HG03175 (cell line): ENCODE measurements at regions not wholly inside any gene's neighbourhood (a gene's known extent, or its start where the extent isn't known, plus 50 kb on each side); places are given as distances from the start of the nearest gene placed in this dataset.

Source experiments
- ATAC-seq: cut with Tn5 transposase; IDR thresholded peaks from one replicate; pipeline ENCODE4 v1.9.1; 2021; ENCODE audit warnings: mild to moderate bottlenecking, moderate library complexity; ENCODE audit not compliant: unreplicated experiment

DNA sequence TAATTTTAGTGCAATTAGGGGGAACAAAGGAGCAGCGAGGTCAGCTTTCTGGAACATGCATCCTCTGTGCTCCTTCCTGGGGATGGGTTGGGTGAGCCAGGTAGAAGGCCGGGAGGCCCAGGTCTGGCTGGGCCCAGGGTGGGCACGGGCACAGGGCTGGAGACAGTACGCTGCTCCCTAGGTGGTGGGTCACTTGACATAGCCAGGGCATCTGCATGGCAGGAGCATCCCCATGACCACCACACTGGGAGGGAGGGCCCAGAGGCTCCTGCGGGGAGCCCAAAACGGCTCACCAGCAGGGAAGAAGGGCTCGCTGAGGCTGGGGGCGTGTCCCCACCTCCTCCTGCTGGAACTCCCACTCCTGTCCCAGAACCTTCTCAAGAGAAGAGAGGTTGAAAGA is 216.8 kb downstream of the NXNL2 start:
- no peak for ATAC-seq

DNA sequence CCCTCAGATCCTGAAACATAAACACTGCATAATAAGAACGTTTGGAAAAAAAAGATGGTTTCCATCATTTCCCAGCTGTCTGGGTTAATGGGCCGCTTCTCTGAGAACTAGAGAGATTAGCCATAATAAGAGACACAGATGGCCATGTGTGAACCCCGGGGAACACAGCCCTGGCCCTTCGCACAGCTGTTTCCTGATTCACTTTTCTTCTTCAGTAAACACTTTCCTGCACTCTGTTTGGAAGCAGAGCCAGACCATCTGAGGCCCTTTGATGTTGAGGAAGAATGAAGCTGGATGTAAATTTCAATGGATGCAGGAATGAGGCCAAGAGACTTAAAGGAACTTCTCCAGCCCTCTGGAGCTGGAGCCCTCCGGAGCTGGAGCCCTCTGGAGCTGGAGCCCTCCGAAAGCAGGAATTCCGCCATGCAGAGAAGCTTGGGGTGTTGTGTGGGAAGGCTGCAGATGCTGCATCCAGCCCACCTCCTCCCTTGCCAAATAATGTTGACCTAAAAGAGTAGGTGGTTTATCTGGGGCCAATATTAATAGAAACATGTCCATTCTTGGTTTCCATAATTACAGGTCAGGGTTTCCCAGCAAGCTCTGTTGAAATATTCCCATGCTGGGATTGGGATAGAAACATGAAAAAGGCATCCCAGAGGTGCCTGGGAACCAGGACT is 218.9 kb downstream of the NXNL2 start:
- ATAC-seq, result no peak

DNA sequence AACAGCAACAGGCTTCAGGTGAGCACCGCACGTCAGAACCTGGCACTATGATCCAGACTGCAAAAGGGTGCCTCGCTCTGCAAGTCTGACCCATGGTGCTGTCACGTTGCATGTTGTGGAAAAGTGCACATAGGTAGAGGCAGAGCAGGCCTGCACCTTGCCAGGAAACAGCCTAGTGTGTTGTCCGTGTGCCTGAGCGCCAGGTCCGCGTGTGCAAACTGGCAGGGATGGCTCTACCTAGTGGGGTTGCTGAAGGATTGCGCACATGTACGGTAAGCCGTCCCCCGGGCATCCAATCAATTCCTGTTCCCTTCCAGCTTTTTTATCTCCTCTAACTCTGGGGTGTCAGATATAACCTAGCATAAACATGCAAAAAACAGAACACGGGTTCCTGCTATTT is 219.5 kb downstream of the NXNL2 start:
- ATAC-seq, result no peak

DNA sequence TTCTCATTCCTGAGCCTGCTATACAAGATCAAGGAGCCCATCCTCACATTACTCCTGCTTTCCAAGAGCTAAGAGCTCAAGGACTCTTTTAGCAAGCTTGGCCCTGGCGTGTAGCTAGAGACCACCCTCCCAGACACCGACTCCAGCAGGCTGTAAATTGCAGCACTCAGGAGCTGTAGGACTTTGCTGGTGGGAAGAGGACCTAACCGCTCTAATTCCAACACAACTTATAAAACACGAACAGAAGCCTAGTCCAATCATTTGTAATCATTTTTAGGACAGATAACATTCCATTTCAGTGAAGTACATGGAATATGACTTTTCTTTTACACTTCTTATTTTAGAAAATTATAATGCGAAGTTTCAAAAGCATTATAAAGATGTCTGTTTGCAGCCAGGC is 219.9 kb downstream of the NXNL2 start:
- no peak for ATAC-seq

DNA sequence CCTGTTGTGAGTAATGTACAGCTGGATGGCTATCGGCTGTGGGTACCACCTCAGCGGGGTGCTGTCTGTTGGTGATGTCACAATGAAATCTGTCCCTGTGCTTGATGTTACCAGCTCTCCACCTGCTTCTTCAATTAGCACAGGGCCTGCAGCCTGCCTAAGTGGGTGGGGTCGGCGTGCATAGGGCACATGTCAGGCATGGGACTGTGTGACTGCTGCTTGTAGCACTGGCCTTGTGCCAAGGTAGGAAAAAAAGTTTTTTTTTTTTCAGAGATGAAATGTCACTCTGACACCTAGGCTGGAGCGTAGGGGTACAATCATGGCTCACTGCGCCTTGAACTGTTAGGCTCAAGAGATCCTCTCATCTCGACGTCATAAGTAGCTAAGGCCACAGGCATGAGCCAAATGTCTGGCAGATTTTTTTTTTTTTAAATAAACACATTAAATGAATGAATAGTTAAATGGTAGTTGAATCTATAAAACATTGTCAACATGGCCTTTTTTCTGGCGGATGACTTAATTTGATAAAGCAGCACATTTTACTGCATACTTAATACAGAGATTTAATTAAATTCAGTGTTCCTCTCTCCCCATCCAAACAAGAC is 222.5 kb downstream of the NXNL2 start:
- no peak for ATAC-seq

DNA sequence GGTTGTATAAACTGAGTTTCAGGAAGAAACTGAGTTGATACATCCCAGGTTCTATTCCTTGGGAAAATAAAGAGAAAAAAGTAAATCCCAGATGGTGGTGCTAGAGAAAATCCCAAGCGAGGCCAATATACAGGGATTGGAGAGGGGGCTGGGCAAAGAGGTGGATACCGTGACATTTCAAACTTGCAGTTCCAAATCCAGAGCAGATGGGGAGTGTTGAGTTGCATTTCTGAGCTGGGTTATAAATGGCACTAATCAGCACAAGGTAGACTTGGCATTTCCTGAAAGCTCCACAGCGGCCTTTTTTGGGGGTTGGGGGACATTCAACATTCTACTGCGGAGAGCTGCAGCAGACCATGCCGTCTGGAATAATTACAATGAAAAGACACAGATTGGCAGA is 224.4 kb downstream of the NXNL2 start:
- ATAC-seq, result no peak

DNA sequence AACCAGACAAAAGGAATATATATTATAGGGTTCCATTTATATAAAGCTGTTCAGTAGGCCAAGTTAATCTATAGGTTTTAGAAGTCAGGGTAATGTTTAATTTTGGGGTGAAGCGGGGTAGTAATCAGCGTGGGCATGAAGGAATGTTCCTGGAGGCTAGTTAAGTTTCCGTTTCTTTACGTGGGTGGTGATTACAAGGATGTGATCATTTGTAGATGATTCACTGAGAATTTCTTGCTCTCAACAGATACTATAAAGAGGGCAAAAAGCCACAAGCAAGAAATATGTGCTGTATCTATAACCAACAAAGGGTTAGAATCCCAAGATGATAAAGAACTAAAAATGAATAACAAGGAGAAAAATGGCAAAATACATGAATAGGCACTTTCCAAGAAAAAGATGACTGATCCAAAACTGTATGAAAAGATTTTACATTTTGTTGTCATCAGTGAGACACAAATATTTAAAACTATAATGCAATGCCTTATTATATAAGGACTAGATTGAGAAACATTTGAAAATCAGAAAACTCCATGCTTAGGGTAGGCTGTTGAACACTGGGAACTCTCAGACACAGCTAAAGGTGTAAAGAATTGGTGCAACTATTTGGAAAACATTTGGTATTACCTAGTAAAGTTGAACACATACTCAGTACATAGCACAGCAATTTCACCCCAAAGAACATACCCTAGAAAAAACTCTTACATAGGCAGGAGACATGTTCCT is 224.3 kb upstream of the S1PR3 start:
- no peak for ATAC-seq

DNA sequence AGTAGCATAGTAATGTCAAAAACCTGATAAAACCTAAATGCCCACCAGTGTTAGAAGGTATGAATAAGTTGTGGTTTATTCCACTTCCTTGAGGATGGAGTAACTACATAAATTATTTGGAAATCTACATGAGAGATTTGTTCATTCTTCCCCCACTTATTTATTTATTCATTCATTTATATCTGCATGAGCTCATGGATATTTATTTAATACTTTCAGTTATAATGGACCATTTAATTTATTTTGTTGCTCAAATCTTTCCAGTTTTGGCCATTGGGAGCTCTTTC is 223.8 kb upstream of the S1PR3 start:
- no peak for ATAC-seq

DNA sequence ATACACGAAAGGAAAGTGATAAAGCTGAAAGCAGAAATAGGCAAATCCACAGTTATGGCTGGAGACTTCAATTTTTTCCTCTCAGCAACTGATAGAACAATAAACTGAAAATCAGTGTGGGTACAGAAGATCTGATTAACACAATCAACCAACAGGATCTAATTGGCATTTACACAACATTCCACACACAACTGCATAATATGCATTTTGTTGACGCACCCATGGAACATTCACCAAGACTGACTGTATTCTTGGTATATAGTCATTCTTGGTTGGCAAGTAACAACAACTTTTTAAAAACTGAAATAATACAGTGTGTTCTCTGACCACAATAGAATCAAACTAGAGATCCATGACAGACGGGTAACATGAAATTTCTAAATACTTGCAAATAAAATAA is 218.7 kb upstream of the S1PR3 start:
- ATAC-seq, result no peak

DNA sequence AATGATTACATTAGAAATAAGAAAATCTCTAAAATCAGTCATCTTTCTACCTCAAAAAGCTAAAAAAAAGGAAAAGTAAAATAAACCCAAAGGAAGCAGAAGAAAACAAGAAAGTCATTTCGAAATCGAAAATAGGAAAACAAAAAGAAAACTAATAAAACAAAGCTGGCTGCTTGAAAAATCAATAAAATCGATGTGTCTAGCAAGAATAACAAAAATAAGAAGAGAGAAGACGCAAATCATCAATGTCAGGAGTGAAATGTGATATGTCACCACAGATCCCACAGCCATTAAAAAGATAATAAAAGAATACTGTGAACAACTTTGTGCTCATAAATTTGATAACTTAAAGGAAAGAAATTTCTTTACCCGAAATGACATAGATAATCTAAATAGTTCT is 218.1 kb upstream of the S1PR3 start:
- no peak for ATAC-seq

DNA sequence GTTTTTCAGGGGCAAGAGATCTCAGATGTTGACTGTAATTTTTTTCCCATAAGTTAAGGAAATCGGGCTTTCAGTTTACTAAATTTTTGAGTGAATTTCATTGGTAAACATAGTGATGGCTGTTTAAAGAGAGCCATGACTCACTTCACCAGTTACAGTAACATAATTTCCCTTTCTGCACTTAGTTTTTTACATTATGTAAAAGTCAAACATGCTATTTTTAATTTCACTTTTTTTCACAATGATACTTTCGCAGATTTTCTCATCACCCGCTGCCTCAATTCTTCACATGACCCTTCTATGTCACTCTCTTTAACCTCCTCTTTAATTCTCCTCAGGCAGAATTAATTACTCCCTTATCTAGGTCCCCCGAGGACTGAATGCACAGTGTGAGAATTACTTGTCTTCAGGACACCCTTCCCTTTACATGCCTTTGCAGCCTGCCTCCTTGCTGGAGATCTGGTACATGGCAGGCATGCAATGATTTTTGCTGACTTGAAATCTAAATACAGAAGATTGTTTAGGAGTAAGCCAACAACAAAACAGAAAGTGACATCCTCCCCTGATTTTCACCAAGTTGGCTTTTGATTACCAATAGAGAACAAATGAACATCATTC is 217.5 kb upstream of the S1PR3 start:
- no peak for ATAC-seq

DNA sequence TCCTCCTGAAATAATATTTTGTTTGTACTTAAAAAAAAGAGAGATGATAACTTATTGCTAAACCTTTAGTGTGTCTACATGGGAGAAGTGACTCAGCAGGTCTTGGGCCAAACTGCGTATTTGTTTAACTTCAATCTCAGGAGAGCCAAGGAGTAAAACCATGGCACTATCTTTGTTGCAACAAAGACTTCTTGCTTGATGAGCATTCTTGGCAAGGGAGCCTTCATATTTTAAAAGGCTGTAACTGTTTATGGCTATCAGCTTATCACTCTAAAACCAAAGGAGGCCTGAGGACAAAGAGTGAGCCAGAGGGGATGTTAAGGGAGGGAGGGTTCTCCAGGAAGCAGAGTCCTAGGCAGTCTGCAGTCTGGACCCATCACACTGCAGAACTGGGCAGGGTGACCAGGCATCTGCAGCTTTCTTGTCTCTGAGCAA is 216.2 kb upstream of the S1PR3 start:
- no peak for ATAC-seq

DNA sequence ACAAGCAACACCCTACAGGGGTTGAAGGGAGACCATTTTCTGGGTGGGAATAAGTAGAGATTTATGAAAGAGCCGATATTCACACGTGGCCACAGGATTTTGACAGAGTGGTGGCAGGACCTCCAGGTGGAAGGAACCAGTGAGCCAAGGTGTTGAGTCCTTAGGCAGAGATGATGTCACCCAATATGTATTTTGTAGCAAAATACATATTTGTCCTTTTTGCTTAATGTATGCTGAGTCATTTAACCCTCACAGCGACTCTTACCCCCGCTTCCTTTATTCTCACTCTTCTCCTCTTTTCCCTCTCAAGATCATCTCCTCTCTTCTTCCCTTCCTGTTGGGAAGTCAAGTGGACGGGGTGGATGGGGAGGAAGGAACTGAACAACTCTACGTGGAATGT is 215.7 kb upstream of the S1PR3 start:
- ATAC-seq, result no peak

DNA sequence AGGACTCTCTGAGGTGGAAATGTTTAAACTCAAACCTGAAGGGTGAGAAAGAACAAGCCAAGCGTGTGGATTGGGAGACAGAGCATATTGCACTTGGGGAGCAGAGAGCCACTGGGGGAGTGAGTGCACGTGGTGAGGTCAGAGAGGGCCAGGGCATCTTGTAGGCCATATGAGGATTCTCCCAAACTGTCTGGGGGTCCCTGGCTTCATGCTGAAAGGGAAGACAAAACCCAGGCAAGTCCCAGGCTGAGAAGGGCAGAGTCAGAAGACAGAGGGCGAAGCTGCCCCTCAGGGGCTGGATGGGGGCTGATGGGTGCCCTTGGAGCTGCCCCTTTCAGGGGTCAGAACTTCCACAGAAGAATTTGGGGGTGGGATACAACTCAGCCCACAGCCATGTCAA is 215.3 kb upstream of the S1PR3 start:
- no peak for ATAC-seq

DNA sequence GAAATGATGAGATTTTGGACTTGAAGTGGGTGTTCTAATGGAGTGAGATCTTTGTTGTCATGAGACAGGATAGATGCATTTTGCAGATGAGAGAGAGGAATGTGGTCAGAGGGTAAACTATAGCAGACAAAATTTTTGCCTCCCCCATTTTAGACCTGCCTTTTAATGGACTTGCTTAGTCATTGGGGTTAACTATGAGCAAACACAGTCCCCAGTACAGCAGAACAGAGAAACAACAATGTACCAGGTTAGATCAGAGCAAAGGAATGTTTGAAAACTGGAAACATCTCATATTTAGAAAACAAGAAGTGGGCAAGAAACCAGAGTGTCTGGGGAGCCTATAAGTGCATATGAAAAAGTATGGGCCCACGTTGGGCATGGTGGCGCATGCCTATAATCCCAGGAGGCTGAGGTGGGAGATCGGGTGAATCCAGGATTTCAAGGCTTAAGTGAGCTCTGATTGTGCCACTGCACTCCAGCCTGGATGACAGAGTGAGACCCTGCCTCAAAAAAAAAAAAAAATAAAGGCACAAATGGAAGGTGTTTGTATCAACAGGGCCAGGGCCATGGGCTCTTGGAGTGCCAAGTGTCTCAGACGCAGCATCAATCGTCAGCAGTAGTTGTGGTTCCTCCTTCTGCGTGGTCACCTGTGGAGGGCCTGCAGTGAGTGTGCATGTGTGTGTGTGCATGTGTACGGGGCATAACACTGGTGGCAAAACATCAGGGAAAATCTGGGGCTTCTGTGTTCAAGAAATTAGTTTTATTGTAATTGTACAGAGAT is 214.4 kb upstream of the S1PR3 start:
- no peak for ATAC-seq

DNA sequence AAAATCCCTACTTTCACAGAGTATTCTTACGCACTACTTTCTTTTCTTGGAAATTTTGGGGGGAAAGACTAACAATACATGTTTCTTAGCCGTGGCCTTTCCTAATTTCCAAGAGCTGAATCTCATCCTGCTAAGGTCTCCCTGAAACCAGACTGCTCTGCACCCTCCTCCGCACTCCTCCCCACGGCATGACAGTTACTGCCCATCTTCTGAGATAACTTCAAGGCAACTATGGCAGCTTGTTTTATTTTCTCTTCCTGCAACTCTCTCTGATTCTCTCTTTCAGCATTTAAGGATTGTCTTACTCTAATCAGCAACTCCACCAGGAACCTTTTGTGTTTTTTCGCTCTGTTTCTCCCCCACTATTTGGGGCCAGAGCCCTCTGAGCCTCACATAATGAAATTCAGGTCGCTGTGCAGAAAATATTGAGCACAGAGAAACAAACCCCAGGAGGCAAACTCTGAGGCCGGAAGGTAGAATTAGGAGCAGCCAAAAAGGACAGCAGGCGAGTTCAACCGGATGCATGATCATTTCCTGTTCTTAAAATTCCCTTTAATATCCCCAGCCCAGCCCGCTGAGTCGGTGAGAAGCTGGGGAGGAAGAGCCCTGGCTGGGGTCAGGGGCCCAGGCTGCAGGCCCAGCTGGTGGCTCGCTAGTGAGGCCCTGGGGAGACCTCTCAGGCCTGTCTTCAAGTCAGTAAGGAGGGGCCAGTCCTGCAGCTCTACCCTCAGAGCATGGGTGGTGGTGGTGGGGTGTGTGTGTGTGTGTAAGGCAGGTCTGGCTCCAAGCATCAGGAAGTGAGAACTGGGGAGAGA is 213.6 kb upstream of the S1PR3 start:
- no peak for ATAC-seq

DNA sequence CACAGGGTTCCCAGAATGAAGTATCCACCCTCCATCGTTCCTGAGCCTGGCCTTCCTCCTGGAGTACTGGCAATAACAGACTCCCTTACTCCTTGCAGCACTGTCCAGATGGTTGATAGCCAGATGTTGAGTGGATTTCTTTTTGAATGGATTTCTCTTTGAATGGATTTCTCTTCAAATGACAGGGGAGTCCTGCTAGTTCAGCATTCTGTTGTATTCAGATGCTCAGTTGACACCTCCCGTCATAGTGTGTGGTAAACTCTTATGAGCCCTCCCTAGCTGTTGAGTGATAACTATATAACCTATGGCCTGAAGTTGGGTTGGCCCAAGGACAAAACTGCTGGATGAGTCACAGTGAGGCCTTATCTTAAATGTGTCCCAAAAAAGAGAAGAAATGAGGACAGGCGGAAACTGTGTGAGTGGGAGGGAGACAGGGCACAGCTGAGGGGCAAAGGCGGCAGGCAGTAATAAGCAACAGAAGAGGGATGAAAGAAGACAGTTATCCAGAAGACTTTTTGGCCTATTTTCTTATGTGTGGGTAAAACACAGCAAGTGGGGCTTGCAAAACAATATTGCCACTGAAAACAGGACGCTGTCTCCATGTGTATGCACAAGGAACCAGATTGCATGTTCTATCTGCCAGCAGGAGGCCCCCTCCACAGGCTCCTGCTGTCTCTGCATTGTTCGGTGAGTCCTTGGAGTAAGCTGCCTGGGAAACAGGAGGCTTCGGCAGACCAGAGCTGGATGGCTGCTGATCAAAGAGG is 209.5 kb upstream of the S1PR3 start:
- no peak for ATAC-seq

DNA sequence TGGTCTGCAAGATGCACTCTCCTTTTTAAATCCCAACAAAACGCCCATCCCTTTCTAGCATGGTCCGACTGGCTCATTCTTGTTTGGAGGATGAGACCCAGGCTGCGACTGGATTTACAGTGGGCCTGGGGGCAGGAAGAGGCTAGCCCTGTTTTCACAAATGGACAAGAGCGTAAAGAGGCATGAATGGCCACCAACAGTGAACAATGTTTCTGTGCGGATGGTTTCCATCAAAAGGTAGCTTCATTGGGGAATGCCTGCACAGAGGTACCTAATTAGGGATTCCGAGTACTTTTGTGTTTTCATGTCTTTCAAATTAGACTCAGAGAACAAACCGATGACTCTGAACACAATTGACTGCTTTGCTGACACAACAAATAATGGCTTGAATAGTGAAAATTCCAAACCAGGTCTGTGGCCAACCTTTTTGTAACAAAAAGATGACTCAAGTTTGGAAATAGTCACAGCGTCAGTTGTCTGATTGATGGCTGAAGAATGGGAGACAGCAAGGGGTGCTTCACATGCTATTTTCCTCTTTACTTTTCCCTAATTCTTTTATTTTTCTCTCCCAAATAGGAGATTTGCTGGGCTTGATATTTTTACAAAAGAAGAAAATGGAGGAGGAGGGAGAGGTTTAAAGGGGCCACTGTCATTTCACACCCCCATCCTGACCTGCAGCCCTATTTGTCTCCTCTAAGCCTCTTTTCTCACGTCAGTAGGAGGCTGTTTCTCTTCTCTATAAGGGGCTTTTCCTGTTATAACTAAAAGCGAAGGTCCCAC is 208.1 kb upstream of the S1PR3 start:
- no peak for ATAC-seq

DNA sequence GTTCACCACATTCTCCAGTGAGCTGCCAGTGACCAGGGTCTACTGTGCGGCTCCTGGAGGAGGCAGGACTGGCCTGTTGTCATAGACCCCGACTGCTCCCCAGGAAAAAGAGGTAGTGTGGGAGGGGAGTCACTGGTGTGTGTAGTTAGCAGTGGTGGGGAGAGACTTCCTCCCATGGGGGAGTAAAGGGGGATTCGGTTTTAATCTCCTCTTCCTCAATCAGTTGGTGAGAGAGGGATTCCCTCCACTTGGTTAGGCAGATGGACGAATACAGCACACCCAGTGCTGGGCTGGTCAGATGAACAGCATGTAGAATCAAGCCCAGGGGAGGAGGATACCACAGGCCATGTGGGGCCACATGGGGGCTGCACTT is 207.6 kb upstream of the S1PR3 start:
- ATAC-seq, result no peak
